Stimulated activated CD4-positive, alpha-beta T cell treated with anti-CD3 and anti-CD28 coated beads, Interleukin-1b, Interleukin-23, amount 100 ng/mL, for 24 hours (primary cell): ENCODE measurements at regions not wholly inside any gene's neighbourhood (a gene's known extent, or its start where the extent isn't known, plus 50 kb on each side); places are given as distances from the start of the nearest gene placed in this dataset.
"Not testable (repeated sequence)": the region's sequence is repeated elsewhere in the genome, so short reads cannot be mapped to it uniquely, and the experiment has no call there.

Experiments
- DNase-seq, 4 experiments: peaks; one replicate each; pipeline ENCODE4 v3.0.0-alpha.2; 2020; ENCODE audit warnings: low read depth in 4 of 4, low spot score in 1 of 4

DNA sequence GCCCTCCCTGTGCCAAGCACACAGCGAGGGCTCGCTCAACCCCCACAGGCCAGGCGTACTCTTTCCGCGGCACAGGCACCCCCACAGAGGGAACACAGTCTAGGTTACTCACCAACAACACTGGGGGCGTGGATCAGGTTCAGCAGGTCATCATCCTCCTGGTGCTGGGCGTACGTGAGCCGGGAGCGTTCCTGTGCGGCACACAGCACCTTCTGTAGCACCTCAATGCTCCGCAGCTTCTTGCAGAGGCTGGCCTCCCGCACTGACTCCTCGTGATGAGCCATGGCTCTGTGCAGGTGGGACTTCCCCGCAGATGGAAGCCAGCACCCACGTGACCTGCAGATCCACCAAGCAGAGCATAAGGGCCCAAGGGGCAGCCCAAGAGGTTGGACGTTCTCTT, 296.8 kb downstream of the GOLGA6L6 start:
- not testable (repeated sequence) for DNase-seq

DNA sequence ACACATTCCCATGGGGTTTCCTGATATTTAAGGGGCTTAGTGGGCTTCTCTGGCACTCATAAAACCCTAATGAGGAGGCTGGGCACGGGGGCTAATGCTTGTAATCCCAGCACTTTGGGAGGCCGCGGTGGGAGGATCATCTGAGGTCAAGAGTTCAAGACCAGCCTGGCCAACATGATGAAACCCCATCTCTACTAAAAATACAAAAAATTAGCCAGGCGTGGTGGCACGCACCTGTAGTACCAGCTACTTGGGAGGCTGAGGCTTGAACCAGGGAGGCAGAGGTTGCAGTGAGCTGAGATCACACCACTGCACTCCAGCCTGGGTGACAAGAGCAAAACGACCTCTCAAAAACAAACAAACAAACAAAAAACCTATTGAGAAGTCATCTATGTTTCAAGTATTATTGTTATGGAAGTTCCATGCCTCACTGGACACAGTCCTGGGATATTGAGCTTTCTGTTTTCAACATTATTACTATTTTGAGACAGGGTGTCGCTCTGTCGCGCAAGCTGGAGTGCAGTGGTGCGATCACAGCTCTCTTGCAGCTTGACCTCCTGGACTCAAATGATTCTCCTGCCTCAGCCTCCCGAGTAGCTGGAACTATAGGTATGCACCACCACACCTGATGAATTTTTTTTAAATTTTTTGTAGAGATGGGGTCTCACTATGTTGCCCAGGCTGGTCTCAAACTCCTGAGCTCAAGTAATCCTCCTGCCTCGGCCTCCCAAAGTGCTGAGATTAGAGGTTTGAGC, 297.9 kb downstream of the GOLGA6L6 start:
- not testable (repeated sequence) for DNase-seq

DNA sequence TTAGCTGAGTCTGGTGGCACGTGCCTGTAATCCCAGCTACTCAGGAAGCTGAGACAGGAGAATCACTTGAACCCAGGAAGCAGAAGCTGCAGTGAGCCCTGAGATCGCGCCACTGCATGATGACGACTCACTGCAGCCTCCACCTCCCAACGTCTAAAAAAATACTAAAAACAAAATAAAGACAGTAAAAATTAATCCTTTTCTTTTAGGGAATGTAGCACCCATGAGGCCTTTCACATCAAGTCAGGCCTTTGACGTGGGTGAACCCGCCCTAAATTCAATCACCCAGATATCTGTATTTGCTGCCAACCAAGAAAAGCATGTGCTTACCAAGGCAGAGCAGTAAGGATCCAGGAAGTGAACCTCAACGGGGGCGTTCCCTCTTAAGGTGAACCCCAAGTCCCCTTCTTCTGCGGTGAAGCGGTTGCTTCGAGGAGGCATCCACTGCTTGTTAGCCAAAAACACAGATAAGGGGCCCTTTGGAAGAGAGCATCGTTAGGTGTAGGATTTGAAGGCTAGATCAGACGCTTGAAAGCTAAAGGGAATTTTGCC, 301.2 kb downstream of the GOLGA6L6 start:
- not testable (repeated sequence) for DNase-seq

DNA sequence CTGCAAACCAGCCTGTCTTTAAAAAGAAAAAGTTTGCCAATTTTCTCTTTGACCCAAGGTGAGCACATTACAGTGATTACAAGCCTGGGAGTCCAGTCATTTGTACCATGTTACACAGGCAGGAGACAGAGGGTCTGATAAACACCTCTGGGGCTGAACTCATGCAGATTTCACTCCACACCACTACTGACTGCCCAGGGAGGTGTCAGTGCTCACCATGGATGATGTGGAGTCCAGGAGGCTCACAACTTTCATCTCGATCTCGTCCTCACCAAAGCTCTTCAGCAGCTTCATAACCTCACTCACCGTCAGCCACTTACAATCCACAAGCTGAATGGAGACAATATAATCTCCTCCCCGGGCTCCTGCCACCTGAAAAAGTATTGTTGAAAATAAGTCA, 302.4 kb downstream of the GOLGA6L6 start:
- DNase-seq: not testable (repeated sequence)

DNA sequence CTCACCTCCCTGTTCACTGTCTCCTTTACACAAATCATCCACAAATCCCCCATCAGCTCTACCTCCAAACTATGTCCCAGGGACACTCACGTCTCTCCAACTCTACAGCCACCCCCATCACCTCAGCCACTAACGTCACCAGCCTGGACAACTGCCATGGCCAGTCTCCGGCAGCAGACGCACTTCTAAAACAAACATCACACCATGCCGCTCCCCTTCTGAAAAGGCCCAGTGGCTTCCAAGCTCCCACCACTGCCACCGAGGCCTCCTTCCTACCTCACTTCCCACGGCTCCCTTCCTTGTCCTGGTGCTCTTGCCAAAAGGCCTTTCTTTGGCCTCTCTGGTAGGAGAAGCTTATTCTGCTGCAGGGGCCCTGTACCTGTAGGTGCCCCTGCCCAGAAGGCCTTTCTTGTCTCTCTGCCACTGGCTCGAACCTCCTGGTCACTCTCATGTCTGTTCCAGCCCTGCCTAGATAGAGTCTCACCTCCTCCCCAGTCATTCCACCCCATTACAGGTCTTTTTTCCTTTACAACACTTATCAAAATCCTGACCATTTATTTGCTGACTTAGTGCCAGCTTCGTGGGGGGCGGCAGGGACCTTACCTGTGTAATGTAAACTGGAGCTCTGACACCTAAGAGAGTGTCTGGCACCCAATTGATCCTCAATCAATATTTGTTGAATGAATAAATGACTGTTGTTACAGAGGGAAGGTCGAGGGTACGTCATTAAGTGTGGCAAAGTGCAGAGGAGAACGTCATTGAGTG, 304.2 kb downstream of the GOLGA6L6 start:
- DNase-seq: not testable (repeated sequence)

DNA sequence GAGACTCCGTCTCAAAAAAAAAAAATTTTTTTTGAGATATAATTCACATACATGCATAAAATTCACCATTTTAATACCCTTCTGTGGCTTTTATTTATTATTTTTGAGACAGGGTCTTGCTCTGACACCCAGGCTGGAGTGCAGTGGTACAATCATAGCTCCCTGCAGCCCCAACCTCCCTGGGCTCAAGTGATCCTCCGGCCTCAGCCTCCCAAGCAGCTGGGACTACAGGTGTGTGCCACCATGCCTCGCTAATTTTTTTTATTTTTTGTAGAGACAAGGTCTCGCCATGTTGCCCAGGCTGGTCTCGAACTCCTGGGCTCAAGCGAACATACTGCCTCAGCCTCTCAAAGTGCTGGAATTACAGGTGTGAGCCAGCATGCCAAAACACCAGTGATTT, 305.9 kb downstream of the GOLGA6L6 start:
- DNase-seq: not testable (repeated sequence)

DNA sequence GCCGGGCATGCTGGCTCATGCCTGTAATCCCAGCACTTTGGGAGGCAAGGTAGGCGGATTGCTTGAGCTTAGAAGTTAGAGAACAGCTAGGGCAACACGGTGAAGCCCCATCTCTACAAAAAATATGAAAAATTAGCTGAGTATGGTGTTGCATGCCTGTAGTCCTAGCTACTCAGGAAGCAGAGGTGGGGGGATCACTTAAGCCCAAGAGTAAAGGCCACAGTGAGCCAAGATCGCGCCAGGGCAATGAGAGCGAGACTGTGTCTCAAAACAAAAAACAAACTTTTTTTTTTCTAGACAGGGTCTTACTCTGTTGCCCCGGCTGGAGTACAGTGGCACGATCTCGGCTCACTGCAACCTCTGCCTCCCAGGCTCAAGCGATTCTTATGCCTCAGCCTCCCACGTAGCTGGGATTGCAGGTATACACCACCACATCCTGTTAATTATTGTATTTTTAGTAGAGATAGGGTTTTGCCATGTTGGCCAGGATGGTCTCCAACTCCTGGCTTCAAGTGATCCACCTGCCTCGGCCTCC, 307.5 kb downstream of the GOLGA6L6 start:
- DNase-seq: not testable (repeated sequence)

DNA sequence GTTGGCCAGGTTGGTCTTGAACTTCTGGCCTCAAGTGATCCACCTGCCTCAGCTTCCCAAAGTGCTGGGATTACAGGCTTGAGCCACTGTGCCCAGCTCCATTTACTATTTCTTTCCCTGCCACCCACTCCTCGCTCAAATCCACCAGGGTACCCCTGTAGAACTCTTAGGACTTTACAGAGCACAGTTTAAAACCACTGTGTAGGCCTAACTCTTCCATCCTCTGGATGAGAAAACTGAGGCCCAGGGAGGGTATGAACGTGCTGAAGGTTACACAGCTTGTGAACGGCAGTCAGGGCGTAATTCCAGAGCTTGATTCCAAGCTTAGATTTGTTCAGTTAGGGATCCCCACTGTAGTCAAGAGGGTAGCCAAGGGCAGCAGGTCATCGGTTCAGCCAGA, 309.1 kb downstream of the GOLGA6L6 start:
- DNase-seq: not testable (repeated sequence)

DNA sequence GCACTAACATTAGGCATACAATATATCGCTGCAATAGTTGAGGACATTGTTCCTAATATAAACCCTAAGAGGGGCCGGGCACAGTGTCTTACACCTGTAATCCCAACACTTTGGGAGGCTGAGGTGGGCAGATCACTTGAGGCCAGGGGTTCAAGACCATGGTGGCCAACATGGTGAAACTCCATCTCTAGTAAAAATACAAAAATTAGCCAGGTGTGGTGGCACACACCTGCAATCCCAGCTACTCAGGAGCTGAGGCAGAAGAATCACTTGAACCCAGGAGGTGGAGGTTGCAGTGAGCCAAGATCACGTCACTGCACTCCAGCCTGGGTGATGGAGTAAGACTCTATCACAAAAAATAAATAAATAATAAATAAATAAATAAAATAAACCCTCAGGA, 310.9 kb downstream of the GOLGA6L6 start:
- not testable (repeated sequence) for DNase-seq

DNA sequence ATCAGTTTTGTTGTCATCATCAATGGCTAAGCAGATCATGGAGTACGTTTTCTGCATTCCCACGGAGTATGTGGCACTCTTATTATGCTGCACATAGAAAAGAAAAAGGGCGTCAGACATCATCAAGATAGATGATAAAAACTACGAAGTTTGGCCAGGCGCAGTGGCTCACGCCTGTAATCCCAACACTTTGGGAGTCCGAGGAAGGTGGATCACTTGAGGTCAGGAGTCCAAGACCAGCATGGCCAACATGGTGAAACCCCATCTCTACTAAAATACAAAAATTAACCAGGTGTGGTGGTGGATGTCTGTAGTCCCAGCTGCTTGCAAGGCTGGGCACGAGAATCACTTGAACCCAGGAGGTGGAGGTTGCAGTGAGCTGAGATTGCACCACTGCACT, 312.8 kb downstream of the GOLGA6L6 start:
- not testable (repeated sequence) for DNase-seq

DNA sequence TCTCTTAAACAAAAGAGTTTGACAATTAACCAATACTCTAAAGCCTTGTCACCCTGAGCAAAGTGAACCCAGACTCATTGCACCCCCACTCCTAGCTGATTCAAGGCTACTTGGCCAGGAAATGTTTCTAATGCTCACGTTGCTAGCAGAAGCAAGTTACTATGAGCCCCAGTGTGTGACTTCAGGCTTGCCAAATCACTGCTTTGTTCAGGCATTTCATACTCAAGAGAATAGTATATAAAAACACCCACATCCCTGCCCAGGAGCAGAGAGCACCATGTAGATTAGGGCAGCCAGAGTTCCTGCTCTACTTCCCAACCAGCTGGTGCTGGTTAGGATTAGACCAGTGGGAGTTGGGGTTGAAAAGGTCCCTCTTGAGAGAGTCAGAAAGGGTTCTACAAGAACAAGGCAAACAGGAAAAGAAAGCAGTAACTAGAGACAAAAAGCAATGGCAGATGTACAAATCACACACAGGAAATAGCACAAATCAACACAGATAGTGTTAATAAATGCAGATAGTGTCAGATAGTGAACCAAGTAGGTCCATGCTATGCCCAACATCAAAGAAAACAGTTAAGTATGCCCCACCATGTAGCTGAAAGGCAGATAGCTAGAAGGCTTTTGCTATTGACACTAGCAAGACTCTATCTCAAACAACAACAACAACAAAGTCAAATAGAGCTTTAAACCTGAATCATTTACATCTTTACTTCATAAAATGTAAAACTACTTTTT, 314.3 kb downstream of the GOLGA6L6 start:
- not testable (repeated sequence) for DNase-seq

DNA sequence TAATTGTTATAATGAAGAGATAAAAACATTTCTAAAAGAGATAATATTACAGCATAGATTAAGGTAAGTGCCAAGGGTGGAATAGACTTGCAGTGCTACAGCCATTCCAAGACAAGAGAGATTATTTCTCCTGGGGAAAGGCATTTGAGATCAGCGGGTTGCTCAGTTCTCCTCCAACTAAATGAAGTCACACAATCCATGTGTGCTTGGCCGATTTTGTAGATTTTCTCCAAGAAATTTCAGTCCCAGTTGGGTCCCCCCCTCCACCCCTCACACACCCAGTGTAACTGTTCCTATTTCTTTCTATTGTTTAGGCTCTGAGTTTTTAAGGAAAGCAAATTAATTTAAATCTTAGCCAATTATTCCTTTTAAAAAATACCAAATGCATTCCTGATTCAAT, 315.1 kb downstream of the GOLGA6L6 start:
- not testable (repeated sequence) for DNase-seq

DNA sequence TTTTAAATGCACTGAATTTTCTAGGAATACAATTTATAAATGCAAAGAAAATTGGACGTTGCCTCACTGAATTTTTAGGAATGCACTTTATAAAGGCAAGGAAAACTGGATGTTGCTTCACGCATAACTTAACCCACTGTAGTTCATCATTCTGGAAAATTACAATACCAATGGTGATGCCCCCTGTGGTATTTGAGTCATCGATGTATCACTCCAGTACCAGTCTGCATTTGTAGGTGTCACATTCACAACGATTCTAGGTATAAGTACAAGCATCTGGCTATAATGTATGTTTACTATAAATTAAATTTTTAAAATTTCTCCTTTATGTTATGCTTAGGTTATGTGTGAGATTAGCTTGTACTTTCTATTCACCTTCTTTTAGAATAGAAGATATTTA, 320.5 kb downstream of the GOLGA6L6 start:
- DNase-seq: not testable (repeated sequence)

DNA sequence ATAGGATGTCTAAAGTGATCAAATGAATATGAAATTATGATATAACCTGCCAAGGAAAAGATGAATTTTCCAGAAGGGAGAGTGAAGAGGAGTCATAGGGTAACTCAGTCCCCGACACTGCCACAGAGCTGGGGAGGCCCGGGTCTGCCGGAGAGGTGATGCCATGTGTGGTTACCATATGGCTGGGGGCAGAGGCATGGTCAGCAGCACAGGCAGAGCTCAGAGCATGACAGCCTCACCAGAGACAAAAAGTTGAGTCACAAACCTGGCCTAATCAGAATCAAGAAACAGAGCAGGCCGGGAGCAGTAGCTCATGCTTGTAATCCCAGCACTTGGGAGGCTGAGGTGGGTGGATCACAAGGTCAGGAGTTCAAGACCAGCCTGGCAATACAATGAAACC, 322.4 kb downstream of the GOLGA6L6 start:
- not testable (repeated sequence) for DNase-seq

DNA sequence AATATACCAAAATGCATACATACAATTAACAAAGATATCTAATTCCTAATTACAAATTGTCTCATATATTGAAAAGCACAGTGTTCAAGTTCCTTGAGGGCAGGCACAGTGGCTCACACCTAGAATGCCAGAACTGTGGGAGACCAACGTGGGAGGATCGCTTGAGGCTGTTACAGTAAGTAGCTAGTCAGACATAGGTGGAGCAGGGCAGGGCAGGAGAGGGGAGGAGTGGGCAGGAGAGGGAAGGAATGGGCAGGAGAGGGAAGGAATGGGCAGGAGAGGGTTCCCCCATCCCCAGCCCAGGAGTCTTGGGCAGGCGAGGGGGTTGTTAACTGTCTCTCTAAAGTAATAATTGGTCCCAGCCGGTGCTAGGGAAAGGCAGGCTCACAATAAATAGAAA, 325.9 kb downstream of the GOLGA6L6 start:
- not testable (repeated sequence) for DNase-seq

DNA sequence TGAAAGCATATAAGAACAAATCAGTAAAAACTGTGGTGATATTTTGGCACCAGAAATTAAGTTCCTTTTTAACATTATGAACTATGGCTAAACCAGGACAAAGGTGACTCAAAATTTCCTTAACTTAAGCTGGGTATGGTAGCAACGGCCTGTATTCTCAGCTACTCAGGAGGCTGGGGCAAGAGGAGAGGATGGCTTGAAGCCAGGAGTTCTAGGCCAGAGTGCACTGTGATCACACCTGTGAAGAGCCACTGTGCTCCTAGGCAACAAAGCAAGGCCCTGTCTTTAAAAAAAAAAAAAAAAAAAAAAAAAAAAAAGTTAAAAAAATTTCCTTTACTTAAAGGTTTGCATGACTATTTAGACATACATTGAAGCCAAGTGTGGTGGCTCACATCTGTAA, 327.5 kb downstream of the GOLGA6L6 start:
- not testable (repeated sequence) for DNase-seq

DNA sequence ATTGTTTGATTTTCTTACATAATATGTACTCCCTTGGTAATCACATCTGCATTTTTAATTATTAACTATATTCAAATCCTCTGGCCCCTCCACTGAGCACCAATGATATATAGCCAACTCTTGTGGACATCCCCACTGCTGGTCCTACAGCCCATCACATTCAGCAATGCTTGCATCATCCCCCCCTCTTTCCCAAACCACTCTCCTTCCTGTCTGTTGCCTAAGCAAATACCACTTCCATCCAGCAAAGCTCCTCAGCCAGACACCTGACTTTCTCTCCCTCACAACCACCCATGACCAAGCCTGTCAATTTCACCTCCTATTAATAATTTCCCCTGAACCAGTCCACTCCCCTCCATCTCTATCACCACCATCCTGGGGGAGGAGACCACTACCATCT, 330.1 kb downstream of the GOLGA6L6 start:
- not testable (repeated sequence) for DNase-seq

DNA sequence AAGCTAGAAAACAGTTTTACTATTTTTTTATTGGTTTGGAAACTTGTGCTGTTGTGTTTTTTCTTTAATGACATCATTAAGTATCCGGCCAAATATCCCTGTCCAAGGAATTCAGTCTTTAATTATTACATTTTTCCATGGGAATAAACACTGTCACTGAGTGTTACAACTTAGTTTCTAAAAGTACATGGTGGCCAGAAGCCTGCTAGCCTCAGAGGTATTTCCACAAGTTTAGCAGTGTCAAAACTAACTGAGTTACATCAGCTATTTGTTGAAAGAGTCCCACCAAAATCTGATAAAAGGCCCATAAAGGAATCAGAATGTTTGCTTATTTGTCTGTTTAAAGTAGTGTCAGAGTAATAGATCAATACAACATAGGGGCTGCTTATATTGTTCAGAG, 331.6 kb downstream of the GOLGA6L6 start:
- DNase-seq: not testable (repeated sequence)

DNA sequence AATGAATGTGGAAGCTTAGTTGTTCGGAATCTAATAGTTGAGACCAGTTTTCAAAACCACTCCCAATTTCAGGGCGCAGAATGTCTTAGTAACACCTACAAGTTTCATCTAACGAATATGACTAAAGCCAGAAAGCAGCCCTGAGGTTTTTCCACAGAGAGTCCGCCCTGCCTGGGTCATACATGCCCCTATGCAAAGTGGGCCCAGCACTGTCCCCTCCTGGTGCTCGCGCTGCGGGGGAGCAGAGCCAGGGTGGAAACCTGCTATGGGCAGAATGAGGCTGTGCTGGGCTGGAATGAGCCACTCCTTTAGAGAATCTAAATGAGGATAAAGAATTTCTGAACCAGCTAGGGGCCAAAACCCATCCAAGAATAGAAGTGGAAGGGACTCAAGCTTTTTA, 334.0 kb downstream of the GOLGA6L6 start:
- not testable (repeated sequence) for DNase-seq

DNA sequence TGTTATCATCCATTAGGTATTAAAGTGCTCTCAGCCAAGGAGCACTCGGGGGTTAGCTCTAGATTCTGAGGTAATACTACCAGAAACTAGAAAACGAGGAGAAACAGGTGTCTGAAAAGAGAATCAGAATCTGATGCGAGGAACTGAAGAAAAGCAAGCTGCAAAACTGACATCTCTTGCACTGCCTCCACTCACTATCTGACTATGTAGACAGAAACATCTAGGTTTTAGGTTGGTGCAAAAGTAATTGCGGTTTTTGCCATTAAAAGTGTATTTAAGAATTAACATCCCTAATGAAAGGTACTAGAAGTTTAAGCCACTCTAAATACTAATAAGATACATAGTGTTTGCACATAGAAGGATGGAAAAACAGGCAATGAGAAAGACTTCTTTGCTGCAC, 334.4 kb downstream of the GOLGA6L6 start:
- not testable (repeated sequence) for DNase-seq
